ENCODE measurements at regions not wholly inside any gene's neighbourhood (a gene's known extent, or its start where the extent isn't known, plus 50 kb on each side); places are given as distances from the start of the nearest gene placed in this dataset.

DNA sequence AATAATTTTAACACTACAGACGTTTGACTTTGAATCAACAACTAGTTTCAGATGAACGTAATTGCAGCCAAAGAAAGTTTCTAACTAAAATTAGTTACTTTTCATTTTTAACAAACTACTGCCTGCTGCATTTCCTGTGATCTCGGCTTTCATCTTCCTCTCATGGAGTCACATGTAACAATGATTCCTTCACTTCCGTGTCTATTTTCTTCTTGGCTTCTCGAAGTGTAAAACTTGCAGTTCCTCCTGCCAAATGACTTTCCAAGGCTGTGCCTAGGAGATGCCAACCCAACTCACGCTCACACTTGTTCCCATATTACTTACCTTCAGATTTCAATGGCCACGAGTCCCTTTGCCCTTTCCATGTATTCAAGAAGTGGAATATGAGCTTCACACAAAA, 1406.3 kb upstream of the CELF4 start:
- no peak for DNase-seq

DNA sequence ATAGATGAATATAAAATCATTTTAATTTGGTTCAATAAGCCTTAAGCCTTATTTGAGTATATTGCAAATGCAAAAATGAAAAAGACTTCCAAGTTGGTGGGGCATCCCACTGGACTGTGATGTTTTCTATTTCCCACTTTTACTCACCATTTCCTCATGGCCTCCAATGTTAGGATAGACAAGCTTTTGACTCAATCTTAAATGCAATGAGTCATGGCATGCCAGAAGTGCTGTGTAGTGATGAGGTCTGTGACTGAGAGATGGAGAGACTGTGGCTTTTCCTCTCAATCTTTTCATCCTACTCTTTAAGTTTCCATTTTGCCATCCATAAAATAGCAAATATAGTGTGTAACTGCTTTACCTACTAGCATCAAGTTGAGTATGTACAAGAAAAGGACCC, 1401.2 kb upstream of the CELF4 start:
- no peak for DNase-seq

DNA sequence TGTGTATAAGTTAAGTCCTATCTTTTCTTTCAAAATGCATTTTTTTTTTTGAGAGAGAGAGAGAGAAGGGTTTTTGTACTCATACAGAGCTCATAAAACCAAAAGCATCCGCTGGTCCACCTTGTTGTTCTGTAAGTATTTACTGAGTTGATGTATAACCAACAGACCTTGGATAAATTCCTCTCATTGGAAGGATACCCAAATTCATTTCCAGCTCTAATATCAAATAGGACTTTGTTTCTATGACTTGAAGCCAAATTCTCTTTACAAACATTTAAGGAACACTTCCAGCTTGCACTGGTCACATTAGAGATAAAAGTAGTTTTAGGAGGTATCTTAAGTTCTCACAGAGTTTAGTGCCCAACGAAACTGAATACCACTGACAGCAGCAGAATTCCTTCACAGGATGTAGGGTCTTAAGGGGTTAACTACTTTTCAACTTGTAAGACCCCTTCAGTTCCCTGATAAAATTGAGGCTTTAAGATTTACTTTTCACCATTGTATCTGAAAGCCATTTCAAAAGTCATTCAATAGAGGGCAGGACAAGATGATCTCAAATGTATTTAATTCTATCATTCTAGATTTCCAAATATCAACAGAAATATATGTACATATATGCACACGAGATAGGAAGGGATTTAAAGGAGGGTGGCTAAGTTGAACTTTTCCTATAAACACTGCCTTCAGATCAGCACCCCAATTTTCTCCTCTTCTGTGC, 1398.5 kb upstream of the CELF4 start:
- DNase-seq = no peak

DNA sequence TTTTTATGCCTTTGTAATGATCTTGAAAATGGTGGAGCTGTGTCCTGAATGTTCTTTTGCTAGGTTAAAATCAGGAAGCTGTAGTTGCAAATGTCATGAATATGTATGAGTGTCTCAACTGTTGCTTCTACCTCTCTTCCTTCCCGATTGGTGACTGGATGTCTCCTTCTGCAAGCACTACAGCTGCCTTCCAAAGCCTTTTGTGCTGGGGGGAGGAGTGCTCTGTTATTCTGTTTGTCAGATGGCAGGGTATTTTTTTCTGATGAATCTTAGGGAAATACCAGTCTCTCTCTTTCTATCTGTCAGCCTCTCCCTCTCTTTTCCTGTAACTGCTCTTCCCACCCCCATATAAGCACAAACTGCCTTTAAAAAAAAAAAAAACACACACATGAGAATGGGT, 1396.3 kb upstream of the CELF4 start:
- DNase-seq = no peak

DNA sequence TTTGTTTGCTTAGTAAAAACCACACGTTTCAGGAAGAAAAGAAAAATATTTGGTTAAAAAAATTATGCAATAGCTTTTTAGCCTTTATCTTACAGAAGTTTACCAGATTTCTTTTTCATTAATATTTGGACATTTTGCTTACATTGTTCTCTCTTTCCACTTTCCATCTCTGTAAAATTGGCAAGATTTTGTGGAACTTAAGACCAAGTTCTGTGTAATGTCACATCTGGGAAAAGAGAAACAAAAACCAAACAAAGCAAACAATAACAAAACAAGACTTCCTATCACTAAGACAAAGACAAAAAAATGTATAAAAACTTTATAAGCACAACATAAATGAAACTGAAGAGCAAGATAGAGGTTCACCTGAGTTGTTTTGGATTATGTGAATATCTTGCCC, 1392.1 kb upstream of the CELF4 start:
- no peak for DNase-seq

DNA sequence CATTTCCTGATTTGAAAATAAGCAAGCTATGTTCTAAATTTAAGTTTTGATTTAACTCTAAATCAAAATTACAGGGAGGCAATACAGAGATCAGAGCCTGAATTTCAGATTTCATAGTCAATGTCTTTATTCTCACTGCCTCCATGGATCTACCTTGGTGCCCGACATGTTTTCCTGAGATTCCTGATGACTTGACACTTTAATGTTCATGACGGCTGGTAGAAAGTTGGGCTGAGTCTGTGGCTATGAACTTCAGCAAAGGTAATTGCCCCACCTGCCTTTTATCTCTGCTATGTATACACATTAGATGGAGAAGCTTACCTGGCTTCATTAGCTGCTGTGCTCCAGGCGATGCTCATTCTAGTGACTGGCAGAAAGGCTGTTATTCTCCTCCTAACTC, 1390.5 kb upstream of the CELF4 start:
- DNase-seq = no peak

DNA sequence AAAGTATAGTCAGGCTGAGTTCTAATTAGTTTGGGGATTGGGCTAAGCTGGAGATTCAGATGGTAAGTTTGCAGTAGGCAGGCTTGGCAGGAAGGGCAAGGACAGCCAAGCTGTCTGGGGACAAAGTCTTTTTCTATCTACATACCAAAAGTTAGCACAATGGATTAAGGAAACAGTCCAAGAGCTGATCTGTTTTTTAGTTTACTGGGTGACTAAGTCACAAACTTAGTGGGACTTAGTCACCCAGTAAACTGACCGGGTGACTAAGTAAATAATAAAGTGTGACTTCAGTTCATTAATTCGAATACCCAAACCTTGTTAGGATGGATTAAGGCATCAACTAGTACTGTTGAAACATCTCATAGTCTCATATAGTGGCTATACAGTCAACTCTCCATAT, 1386.0 kb upstream of the CELF4 start:
- DNase-seq = no peak

DNA sequence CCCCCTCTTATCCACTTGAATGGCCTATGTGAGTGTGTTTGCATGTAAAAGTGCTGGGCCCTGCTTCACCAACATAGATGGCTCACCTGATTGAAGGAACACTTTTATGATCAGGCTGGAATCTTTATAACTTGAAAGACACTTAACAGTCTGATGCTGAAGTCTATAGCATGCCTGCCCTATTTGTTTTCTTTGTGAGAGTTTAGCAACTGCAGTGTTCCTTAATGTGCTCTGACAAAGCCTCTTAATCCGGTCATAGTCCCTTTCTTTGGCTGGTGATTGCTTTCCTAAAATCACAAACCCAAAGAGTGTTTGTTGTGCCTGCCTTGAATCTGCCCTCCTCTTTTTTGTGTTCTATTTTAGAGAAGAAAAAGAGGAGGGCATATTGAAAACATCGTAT, 1382.8 kb upstream of the CELF4 start:
- no peak for DNase-seq

DNA sequence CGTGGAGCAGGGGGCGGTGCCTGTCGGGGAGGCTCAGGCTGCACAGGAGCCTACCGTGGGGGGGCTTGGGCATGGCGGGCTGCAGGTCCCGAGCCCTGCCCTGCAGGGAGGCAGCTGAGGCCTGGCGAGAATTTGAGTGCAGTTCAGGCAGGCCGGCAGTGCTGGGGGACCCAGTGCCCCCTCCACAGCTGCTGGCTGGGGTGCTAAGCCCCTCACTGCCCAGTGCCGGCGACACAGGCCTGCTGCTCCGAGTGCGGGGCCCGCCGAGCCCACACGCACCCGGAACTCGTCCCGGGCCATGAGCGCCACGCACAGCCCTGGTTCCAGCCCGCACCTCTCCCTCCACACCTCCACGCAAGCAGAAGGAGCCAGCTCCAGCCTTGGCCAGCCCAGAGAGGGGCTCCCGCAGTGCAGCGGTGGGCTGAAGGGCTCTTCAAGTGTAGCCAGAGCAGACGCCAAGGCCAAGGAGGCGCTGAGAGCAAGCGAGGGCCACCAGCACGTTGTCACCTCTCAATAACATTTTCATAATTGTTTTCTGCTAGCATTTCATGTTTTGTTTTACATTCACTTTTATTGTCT, 1378.9 kb upstream of the CELF4 start:
- no peak for DNase-seq

DNA sequence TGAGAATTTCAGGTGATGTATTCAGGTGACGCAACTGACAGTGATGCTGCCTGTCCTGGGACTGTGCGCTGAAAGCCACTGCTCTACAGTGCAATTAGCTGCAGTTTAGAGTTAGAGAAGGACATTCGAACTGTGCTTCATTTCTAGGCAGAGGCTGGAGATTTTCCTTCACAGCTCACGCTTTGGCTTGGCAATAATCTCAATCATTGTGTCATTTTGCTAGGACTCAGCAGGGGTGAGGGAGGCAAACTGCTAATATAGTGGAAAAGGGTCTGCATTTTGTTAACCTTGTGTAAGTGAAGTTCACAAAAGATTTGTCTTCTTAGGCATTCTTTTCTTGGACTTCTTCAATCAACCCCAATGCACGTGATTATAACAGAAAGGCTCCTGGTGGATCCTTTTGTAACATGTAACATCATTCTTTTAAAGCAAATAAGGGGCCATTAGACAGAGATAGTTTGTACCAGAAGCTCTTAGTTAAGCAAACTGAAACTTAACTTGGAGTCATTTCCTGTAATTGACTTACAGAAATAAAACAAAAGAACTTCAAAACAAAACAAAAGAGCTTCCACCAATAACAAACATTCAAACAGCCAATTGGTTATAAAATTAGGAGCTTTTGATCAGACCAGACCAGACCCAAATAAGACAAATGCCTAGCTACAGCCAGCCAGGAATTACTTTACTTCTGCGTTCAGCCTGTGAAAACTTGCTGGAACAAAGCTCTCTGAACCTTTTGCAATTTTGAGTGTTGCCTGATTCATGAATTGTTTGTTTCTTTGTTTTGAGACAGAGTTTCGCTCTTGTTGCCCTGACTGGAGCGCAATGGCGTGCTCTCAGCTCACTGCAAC, 1376.3 kb upstream of the CELF4 start:
- DNase-seq = no peak

DNA sequence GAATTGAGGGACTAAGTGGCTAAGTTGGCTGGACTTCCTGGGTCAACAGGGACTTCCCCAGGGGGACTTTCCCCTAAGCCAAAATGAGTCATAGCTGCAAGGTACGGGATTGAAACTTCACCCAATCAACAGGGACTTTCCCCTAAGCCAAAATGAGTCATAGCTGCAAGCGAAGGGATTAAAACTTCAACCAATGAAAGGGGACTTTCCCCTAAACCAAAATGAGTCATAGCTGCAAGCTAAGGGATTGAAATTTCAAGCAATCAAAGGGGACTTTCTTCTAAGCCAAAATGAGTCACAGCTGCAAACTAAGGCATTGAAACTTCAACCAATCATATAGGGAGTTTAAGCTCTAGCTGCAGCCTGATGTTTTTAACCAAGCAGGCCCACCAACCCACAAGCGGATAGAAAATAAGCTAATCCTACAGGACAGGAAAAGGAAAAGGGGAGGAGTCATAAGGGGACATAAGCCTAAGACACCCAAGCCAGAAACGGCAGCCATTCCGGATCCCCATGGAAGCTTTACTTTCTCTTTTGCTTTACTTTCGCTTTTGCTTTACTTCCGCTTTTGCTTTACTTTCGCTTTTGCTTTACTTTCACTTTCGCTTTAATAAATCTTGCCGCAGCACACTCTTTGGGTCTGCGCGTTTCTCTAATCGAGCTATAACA, 1375.4 kb upstream of the CELF4 start:
- peak; percentile 9 for DNase-seq

DNA sequence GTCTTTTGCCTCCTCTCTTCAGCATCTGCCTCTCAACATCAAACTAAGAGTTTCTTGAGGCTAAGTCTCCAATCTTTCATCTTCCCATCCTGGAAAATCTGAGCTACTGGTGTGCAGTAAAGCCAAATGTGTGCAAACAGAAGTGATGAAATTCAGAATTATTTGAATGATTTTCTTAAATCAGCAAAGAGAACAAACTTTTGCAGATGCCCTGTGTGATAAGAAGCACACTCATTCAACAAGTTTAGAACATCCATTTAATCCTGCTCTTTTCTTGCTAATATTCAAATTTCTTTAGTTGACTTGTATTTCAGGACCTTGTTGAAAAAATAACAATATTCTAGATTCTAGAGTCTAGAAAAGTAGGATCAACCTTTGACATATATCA, 1374.9 kb upstream of the CELF4 start:
- no peak for DNase-seq

DNA sequence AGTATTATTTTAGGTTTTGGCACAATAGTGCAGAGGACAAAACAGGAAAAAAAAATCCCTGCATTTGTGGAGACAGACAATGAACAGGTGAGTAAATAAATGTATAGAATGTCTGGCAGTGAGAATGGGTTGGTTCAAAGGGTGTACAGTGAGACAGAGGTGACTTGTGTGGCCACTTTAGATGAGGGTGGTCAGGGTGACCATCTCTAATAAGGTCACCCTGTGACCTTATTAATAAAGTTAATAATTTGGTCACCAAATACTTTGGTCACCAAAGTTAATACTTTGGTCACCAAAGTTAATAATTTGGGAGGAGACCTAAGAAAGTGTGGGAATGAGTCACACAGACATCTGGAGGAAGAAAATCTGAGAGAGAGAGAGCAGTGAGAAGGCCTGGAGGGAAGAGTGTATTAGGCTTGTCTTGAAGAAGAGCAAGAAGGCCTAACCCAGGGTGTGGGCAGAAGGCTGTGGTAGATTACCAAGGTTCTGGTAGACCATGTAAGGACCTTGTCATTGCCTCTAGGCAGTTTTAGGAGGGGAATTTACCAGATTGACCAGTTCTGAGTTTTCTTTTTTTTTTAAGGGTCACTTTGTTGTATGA, 1368.4 kb upstream of the CELF4 start:
- DNase-seq = no peak

DNA sequence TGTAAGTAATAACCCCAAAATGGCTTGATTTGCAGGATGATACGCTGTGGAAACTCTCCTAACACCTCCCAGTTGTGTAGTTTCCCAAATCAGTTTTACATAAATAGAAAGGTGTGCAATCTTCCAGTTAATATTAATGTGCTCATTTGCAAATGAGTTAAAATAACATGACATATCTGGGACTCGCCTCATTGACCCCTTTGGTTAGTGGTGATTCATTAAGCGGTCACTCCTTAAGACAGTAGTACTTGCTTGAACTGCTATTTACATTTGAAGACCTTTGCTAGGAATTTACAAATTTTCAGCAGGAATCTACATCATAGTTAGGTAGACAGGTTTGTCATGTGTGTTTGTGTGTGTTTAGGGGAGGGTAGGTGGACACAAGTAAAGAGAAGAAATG, 1367.7 kb upstream of the CELF4 start:
- no peak for DNase-seq

DNA sequence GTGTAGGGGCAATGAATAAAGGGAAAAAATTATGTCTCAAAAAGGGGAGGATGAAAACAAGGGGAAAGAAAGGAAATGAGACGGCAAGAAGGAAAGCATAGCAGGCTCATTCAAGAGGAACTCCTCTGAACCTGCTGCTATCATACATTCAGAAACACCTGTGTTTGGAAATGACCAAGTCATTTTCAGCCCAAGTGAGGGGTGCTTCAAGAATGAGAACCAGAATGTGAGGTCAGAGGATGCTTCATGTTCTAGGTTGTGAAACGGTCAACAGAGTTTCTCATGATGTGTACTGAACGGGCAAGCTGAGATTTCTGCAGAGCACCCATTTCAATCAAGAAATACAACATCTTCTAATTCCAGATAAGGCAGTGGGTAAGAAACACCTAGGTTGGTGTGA, 1367.2 kb upstream of the CELF4 start:
- DNase-seq = no peak

DNA sequence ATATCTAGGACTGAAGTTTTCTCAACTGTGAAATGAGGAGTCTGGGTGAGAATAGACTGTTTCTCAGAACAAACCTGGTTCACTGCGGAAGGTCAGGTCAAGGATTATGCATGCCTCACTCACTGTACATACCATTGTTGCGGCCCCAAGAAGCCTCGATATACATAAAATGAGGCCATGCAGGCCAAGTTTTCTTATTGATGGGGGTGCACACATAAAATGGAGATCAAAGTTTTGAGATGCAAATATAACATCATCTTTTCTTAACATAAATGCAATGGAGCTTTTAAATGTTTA, 1366.1 kb upstream of the CELF4 start:
- no peak for DNase-seq

DNA sequence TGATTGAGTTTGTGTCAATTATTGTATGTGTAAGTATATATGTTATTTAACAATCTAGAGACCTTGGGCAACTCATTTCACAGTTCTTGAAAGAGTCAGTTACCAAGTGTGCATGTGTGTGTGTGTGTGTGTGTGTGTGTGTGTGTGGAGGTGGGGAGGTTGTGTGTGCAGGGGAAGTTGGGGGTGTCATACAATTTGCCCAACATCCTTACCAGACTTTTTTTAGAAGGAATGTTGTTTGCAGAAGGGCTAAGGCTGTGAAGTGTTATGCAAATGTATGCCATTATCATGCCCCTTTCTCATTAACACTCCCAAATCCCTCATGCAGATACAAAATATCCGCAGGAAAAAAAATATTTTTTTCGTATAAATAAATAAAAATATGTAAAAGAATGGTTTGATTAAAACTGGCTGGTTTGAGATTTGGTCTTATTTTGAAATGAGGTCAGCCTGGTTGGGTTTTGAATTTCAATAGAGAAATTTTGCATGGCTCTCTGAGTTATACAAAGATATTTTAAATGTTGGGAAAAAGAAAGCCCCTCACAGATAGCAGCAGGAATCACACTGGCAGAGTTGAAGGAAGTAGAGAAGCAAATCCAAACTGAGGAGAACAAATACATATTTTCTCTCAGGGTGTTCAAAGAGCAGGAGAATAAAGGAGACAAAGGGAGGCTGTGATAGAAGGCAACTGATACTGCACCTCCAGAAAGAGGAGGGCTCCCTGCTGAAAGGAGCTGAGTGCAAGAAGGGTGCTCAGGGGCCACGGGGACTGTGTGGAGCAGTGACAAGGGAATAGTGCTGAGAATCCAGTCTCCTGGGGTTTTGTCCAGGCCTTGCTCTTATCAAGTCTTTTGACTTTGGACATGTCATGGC, 1365.5 kb upstream of the CELF4 start:
- DNase-seq = no peak

DNA sequence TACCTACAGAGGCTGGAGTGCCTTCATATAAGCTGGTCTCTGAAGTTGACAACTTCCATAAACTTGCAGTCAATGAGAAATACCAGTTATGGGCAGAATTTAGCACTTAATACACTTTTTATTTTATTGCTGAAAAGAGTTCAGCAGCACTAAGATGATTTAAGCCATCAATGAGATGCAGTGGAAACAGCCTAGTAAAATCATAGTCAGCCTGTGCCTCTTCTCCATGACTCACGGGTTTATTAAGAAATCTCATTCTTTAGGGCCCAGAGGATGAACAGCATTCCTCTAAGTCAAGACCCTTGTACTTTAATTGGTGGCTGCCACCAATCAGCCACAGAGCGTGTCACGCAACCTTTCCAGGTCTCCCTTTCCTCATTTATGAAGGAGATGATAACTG, 1357.9 kb upstream of the CELF4 start:
- DNase-seq = no peak

DNA sequence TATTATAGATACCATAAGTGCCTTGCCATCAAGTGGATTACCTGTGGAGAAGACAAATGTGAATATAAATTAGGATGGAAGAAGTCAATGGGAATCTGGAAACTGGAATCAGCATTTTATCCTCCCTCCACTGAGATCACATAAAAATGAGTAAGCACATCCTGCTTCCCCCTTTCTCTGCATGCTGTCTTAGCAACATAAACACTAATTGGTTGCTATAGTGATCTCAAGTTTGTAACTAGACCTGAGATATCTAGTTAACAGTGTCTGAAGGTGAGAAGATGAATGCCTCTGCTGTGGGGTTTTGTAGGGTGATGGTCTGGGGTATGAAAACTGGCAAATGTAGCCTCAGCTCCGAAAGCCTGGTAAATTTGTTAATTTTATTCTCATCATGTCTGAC, 1357.5 kb upstream of the CELF4 start:
- DNase-seq = no peak

DNA sequence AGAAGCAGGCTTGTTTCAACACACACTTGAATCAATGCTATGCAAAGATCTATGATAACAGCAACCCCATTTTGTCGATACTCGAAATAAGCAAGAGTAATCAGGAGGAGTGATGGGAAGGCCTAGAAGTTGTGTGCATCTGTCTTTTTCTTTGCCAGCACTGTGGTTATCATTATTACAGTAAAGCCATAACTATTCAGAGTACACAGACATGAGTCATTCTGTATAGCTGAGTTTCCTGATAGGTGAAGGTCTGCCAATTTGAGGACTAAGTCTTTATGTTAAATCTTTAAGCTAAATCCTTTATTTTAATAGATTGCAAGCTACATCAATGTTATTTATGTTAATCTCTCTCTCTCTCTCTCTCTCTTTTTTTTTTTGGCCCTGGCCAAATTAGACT, 1344.4 kb upstream of the CELF4 start:
- no peak for DNase-seq

DNA sequence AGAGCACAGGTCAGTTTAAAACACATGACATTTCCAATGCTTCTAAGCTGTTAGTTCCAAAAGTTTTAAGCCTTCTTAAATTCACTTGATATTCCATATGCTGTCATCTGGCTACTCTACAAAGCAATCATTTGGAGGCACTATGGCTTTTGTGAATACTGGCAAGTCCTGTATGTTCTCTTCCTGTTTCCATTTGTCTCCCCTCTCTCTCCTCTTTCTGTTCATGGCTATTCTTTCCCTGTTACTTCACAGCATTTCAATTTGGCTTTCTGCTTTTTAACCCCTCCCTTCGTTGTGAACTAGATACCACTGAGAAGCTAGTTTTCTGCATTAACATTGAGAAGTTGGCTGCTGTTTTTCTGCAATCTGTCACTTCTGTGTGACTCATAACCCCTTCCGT, 1337.2 kb upstream of the CELF4 start:
- DNase-seq = no peak

DNA sequence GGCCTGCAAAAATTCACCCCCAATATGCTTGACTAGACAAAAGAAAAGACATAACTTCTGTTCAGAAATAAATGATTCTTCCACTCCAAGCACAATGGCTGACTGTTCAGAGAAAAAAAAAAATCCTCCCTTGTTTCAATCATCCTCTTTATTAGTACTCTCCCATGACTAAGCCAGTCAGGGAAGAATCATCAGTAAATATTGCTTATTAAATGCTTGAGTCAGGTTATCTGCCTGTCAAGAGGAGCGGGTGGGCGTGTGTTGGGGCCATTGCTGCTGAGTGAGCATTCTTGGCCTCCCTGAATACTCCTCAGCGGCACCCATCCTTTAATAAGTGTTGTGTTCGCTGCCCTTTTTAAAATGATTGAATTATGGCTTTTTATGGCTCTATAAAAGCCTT, 1334.8 kb upstream of the CELF4 start:
- DNase-seq = no peak

DNA sequence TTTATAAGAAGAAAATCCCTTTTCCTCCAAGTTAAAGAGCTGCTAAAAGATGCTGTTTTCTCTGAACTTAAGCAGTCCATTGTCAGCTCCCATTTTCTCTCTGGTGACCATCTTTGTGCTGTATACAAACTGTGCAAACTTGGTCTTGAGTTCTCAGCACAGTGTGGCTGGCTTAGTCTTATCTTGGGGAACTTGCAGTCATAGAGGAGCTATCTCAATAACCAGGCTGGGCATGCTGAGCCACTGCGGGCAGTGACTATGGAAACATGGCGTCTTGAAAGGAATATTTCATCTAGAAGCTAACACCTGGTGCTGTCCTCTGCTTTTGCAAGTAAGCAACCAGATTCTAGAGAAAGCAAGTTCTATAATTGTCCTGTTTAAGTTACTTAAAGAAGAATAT, 1334.4 kb upstream of the CELF4 start:
- DNase-seq = peak; percentile 29

Data from hematopoietic multipotent progenitor cell treated with erythropoietin and hydrocortisone succinate and interleukin-3 and kit ligand, for 6 days (in vitro differentiated cells).